ENCODE measurements at regions not wholly inside any gene's neighbourhood (a gene's known extent, or its start where the extent isn't known, plus 50 kb on each side); places are given as distances from the start of the nearest gene placed in this dataset.
"Not testable (repeated sequence)": the region's sequence is repeated elsewhere in the genome, so short reads cannot be mapped to it uniquely, and the experiment has no call there.

DNA sequence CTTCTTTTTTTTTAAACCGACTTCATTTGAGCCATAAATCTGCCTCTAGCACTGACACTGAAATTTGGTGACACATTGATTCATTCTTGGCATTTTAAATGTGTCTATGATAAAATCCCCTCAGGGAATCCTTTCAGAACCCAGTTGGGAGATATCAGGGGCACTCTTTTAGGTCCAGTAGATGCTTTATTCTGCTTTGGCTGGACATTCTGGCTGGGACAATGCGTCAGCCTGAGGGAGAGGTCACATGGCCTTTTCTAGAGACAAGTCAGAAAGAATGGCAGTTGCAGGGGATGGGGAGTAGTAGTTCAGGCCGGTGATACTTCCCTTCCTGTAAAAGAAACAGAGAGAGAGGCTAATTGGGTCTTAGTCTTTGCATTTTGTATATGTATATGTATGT, 63.1 kb downstream of the TRIM43 start:
- DNase-seq (ENCODE audit: low read depth, low spot score) = not testable (repeated sequence)

DNA sequence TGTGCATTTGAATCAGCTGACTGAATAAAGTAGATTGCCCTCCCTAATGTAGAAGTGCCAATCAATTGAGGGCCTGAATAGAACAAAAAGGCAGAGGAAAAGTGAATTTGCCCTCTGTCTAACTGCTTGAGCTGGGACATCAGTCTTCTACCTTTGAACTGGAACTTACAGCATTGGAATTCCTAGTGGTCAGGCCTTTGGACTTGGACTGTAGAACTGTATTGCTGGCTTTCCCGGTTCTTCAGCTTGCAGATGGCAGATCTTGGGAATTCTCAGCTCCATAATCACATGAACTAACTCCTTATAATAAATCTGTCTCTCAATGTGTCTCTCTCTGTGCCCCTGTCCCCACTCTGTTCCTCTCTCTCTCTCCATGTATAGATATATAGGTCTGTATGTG, 64.8 kb downstream of the TRIM43 start:
- not testable (repeated sequence) for DNase-seq (ENCODE audit: low read depth, low spot score)

DNA sequence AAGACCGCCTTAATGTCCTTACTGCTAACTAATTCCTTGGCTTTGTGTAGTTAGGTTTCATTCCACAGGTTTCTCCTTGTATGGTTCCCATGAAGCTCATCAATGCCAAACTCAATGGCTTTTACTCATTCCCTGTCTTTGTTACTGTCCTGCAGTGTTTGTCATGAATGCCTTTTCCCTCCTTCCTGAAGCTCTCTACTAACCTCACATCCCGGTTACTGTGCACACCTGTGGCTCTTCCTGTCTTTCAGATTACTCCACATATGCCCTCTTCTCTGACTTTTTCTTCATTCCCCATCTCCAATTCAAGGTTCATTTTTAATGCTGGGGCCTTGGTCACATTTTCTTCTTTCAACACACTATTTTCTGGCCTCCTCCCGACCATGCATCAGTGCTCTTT, 66.1 kb downstream of the TRIM43 start:
- not testable (repeated sequence) for DNase-seq (ENCODE audit: low read depth, low spot score)

DNA sequence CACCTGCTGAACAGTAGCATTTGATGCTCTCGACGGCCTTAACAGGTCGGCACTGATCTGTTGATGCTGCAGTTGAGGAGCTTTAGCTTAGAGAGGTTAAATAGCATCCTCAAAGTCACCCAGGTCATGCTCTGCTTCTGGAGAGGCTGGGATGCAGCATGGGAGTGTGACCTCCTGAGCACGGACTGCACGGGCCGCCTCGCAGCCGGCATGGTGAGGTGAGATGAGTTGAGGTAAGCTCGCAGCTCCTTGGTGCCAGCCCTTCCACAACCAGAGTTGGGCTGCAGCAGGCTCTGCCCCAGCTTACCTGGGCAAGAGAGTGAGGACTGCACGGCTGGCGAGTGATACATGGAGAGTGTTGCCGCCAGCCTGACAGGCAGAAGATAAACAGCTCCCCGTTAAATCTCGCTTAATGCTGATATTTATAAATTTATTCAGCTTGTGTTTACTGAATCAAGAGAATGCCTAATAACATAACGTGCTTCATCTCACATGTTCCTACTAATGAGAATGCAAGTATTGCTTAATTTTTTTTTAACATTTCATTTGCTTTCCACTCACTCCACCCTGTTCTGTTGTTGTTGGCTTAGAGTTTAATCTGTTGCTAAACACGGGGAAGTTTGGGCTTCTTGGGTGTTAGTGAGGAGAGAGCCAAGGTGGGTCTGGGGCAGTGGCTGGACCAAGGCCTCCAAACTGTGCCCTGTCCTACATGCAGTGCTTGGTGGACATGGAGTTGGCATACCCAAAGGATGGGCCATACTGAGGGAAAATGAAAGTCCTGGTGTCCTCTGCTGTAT, 69.2 kb downstream of the TRIM43 start:
- not testable (repeated sequence) for DNase-seq (ENCODE audit: low read depth, low spot score)

- DNase-seq (ENCODE audit: low read depth, low spot score) = not testable (repeated sequence)
Measured at GRCh38 chr2:95663471-95664441, 72.0 kb downstream of the TRIM43 start.

- not testable (repeated sequence) for DNase-seq (ENCODE audit: low read depth, low spot score)
Measured at GRCh38 chr2:95666636-95667035, 74.8 kb downstream of the TRIM43 start.

DNA sequence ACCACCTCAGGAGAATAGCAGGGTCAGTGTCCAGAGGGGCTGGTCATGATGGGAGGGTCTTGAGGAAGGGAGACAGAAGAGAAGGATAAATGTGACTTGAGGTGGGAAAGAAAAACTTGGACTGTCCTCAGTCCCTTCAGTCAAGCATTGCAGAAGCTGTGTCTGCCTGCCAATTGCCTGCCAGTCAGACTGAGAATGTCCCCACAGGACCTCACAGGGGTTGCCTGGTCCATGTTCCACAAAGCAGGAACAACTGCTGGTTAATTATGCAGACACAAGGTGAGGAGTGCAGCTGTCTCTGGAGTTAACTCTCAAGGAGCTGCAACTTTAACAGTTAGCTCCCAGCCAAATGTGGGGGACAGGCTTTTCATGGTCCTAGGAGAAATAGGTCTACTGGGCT, 75.7 kb downstream of the TRIM43 start:
- no peak for DNase-seq (ENCODE audit: low read depth, low spot score)

- not testable (repeated sequence) for DNase-seq (ENCODE audit: low read depth, low spot score)
Measured at GRCh38 chr2:95668934-95669333, 77.1 kb downstream of the TRIM43 start.

- DNase-seq (ENCODE audit: low read depth, low spot score) = no peak
Measured at GRCh38 chr2:95669441-95669991, 77.7 kb downstream of the TRIM43 start.

GRCh38 chr2:95670167-95670566, 78.4 kb downstream of the TRIM43 start:
- DNase-seq (ENCODE audit: low read depth, low spot score) = no peak

GRCh38 chr2:95670686-95671085, 78.9 kb downstream of the TRIM43 start:
- no peak for DNase-seq (ENCODE audit: low read depth, low spot score)

DNA sequence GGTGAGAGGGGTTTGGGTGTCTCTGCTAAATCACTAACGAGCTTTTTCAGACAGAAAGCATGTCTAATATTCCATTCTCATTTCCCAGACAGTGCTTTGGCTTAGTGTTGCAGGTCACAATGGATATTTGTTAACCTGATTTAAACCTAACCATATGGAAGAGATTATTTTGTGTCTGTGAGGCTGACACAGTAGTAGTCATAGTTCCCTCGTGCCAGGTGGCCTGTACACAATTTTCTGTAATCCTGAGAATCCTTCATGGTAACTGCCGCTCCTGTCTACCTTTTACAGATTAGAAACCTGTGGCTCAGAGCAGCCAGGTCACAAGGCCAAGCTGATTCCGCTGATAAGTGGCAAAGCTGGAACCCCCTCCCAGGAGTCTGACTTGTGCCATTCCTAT, 79.4 kb downstream of the TRIM43 start:
- DNase-seq (ENCODE audit: low read depth, low spot score) = not testable (repeated sequence)

DNA sequence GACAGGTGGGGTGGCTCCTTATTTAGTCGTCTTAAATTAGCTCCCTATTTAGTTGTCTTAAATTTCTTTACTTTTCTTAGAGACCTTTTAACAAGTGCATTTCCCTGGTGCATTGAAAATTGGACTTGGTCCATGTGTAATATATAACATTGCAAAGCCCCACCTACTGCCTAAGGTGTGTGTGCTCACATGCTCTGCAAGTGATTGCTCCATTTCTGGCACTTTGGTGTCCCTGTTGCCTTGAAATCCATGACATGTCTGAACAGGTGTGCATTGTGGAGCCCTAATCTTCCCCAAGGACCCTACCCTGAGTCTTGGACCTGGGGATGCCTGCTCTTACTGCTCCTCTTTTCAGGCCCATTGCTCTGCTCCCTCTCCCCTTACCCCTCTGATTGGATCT, 80.2 kb downstream of the TRIM43 start:
- not testable (repeated sequence) for DNase-seq (ENCODE audit: low read depth, low spot score)

- not testable (repeated sequence) for DNase-seq (ENCODE audit: low read depth, low spot score)
Measured at GRCh38 chr2:95672500-95672899, 80.7 kb downstream of the TRIM43 start.

DNA sequence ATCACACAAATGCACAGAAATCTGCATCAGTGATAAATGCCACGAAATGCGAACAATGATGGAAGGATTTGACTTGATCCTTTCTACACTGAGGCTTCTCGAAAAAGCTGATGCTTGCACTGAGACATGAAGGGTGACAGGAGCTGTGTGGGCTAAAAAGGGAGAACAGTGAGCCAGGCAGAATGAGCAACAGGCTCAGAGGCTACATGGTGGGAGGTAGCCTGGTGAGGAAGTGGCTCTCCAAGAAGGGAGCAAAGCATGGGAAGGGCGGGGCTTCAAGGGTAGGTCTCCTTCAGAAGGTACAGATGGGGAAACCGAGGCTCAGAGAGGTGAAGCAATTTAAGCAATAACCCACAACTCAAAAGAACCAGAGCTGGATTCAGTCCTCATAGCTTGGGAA, 82.4 kb downstream of the TRIM43 start:
- DNase-seq (ENCODE audit: low read depth, low spot score) = no peak

- not testable (repeated sequence) for DNase-seq (ENCODE audit: low read depth, low spot score)
Measured at GRCh38 chr2:95676573-95676972, 84.8 kb downstream of the TRIM43 start.

DNA sequence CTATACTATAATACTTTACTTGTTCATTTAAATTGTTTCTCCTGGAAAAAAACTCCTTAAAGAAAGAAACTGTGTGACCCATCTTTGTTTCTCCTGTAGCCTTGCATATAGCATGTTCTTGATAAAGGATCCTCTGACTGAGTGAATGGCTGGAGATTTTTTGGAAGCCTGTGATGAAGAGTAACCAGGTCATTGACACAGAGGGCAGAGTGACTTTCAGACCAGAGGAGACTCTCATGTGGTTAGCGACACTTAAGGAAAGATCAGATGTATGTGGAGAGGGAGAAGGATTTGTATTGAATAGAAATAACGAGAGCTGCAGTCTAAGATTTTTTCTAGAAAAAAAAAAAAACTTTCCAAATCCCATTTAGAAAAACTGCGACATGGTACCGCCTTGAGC, 85.5 kb downstream of the TRIM43 start:
- DNase-seq (ENCODE audit: low read depth, low spot score) = no peak

GRCh38 chr2:95677833-95678232, 86.0 kb downstream of the TRIM43 start:
- not testable (repeated sequence) for DNase-seq (ENCODE audit: low read depth, low spot score)

- DNase-seq (ENCODE audit: low read depth, low spot score) = not testable (repeated sequence)
Measured at GRCh38 chr2:95681158-95681557, 89.4 kb downstream of the TRIM43 start.

- not testable (repeated sequence) for DNase-seq (ENCODE audit: low read depth, low spot score)
Measured at GRCh38 chr2:95681589-95682081, 89.8 kb downstream of the TRIM43 start.

GRCh38 chr2:95682889-95683517, 91.2 kb downstream of the TRIM43 start:
- not testable (repeated sequence) for DNase-seq (ENCODE audit: low read depth, low spot score)

All from iPS DF 19.7 (cell line).